ENCODE measurements at regions not wholly inside any gene's neighbourhood (a gene's known extent, or its start where the extent isn't known, plus 50 kb on each side); places are given as distances from the start of the nearest gene placed in this dataset.
"Not testable (repeated sequence)": the region's sequence is repeated elsewhere in the genome, so short reads cannot be mapped to it uniquely, and the experiment has no call there.

GRCh38 chr5:19044931-19045695 is 942.9 kb downstream of the CDH18 start:
- DNase-seq (ENCODE audit: low read depth in 2 of 2) = no peak

- DNase-seq (ENCODE audit: low read depth in 2 of 2) = no peak
Observed at GRCh38 chr5:19047277-19047676, 940.7 kb downstream of the CDH18 start.

GRCh38 chr5:19048726-19049125 is 939.3 kb downstream of the CDH18 start:
- DNase-seq (ENCODE audit: low read depth in 2 of 2) = no peak

- no peak for DNase-seq (ENCODE audit: low read depth in 2 of 2)
Observed at GRCh38 chr5:19058216-19058615, 929.8 kb downstream of the CDH18 start.

- DNase-seq (ENCODE audit: low read depth in 2 of 2) = no peak
Observed at GRCh38 chr5:19064094-19064493, 923.9 kb downstream of the CDH18 start.

- no peak for DNase-seq (ENCODE audit: low read depth in 2 of 2)
Observed at GRCh38 chr5:19067741-19068140, 920.3 kb downstream of the CDH18 start.

GRCh38 chr5:19098434-19098833 is 889.6 kb downstream of the CDH18 start:
- no peak for DNase-seq (ENCODE audit: low read depth in 2 of 2)

GRCh38 chr5:19099195-19099594 is 888.8 kb downstream of the CDH18 start:
- no peak for DNase-seq (ENCODE audit: low read depth in 2 of 2)

- DNase-seq (ENCODE audit: low read depth in 2 of 2) = no peak
Observed at GRCh38 chr5:19104948-19105347, 883.1 kb downstream of the CDH18 start.

- DNase-seq (ENCODE audit: low read depth in 2 of 2) = no peak
Observed at GRCh38 chr5:19122923-19123322, 865.1 kb downstream of the CDH18 start.

GRCh38 chr5:19125956-19126713 is 861.9 kb downstream of the CDH18 start:
- no peak for DNase-seq (ENCODE audit: low read depth in 2 of 2)

GRCh38 chr5:19140276-19140675 is 847.7 kb downstream of the CDH18 start:
- DNase-seq (ENCODE audit: low read depth in 2 of 2) = no peak

GRCh38 chr5:19141937-19142524 is 846.0 kb downstream of the CDH18 start:
- not testable (repeated sequence) for DNase-seq (ENCODE audit: low read depth in 2 of 2)

- DNase-seq (ENCODE audit: low read depth in 2 of 2) = not testable (repeated sequence)
Observed at GRCh38 chr5:19142713-19143414, 845.1 kb downstream of the CDH18 start.

GRCh38 chr5:19143935-19144334 is 844.1 kb downstream of the CDH18 start:
- no peak for DNase-seq (ENCODE audit: low read depth in 2 of 2)

- DNase-seq (ENCODE audit: low read depth in 2 of 2) = no peak
Observed at GRCh38 chr5:19169426-19169825, 818.6 kb downstream of the CDH18 start.

GRCh38 chr5:19172926-19173470 is 815.0 kb downstream of the CDH18 start:
- DNase-seq (ENCODE audit: low read depth in 2 of 2) = no peak

- DNase-seq (ENCODE audit: low read depth in 2 of 2) = no peak
Observed at GRCh38 chr5:19175776-19176570, 812.0 kb downstream of the CDH18 start.

- no peak for DNase-seq (ENCODE audit: low read depth in 2 of 2)
Observed at GRCh38 chr5:19179571-19179970, 808.4 kb downstream of the CDH18 start.

- no peak for DNase-seq (ENCODE audit: low read depth in 2 of 2)
Observed at GRCh38 chr5:19189176-19189575, 798.8 kb downstream of the CDH18 start.

- no peak for DNase-seq (ENCODE audit: low read depth in 2 of 2)
Observed at GRCh38 chr5:19193631-19194030, 794.4 kb downstream of the CDH18 start.
